Skeletal muscle satellite cell (primary cell): ENCODE measurements at regions not wholly inside any gene's neighbourhood (a gene's known extent, or its start where the extent isn't known, plus 50 kb on each side); places are given as distances from the start of the nearest gene placed in this dataset.

ENCODE experiments used
- H3K27me3 ChIP-seq: 2 replicates; pipeline ENCODE4 v1.7.0; 2013; ENCODE audit warnings: low read length; ENCODE audit not compliant: control insufficient read depth, insufficient read depth
- H3K36me3 ChIP-seq: 2 replicates; pipeline ENCODE4 v1.7.0; 2013; ENCODE audit warnings: mild to moderate bottlenecking, control low read depth, low read length; ENCODE audit not compliant: insufficient read depth
- H3K4me1 ChIP-seq: 2 replicates; pipeline ENCODE4 v1.7.0; 2013; ENCODE audit warnings: low read length; ENCODE audit not compliant: control insufficient read depth, insufficient read depth
- H3K4me2 ChIP-seq: 2 replicates; pipeline ENCODE4 v1.7.0; 2013; ENCODE audit warnings: mild to moderate bottlenecking, low read length
- H3K4me3 ChIP-seq: 2 replicates; pipeline ENCODE4 v1.7.0; 2013; ENCODE audit warnings: low read length
- H3K9ac ChIP-seq: 2 replicates; pipeline ENCODE4 v1.7.0; 2013; ENCODE audit warnings: mild to moderate bottlenecking, low read depth, low read length, moderate library complexity
- H3K9me3 ChIP-seq: replicated peaks from 2 replicates; pipeline ENCODE4 v1.7.0; 2013; ENCODE audit warnings: mild to moderate bottlenecking, control low read depth, low read length

GRCh38 chr12:4206470-4206869 is 67.1 kb upstream of the CCND2 start:
- Histone ChIP-seq H3K4me3 (no peak overlapping the region), H3K4me2 (no peak overlapping the region), H3K27me3 (peaks cover 4% of the 10 kb centered on the region), H3K36me3 (no peaks in the 10 kb centered on the region), H3K9me3 (no peaks in the 10 kb centered on the region), H3K9ac (no peak overlapping the region), H3K4me1 (no peaks in the 10 kb centered on the region)

GRCh38 chr12:4203772-4204376 is 69.7 kb upstream of the CCND2 start:
- H3K4me1 ChIP-seq, result no peaks in the 10 kb centered on the region
- no peak overlapping the region for H3K4me2 ChIP-seq
- no peaks in the 10 kb centered on the region for H3K9me3 ChIP-seq
- no peaks in the 10 kb centered on the region for H3K36me3 ChIP-seq
- H3K9ac ChIP-seq, result no peak overlapping the region
- no peak overlapping the region for H3K4me3 ChIP-seq
- no peaks in the 10 kb centered on the region for H3K27me3 ChIP-seq

DNA sequence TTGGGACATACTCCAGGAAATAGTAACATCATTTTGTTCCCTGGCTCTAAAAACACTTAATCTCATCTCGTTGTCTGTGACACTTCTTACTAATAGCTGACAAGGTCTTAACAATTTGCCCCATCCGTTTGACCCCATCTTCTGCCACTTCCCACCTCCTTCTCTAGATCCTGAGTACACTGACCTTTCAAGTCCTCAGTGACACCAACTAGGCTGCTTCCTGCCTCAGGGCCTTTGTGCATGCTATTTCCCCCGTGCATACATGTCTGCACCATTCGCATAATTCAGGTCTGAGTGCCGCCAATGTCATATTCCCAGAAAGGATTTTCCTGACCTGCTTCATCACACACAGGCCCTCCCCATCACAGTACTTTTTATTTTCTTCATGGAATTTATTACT is 70.6 kb upstream of the CCND2 start:
- no peak overlapping the region for H3K4me2 ChIP-seq
- no peak overlapping the region for H3K4me3 ChIP-seq
- no peaks in the 10 kb centered on the region for H3K36me3 ChIP-seq
- H3K27me3 ChIP-seq, result no peaks in the 10 kb centered on the region
- H3K9me3 ChIP-seq, result peaks cover 4% of the 10 kb centered on the region
- no peak overlapping the region for H3K9ac ChIP-seq
- no peaks in the 10 kb centered on the region for H3K4me1 ChIP-seq

DNA sequence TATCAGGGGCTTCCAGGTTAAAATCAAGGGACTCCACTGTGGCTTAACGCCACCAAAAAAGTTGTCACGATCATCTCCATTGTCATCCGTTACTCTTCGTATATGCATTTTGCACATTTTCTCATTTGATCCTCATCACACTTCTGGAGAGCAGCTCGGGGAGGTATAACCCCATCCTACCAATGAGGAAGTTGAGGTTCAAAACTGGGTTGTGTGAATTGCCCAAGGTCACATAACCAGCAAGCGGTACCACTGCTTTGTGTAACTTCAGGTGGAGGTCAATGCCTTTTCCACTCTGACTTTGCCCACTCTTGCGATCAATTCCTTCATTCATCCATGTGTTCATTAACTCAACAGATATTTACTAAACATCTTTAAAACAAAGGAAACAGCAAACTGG is 71.1 kb upstream of the CCND2 start:
- H3K4me1 ChIP-seq, result no peaks in the 10 kb centered on the region
- no peak overlapping the region for H3K9ac ChIP-seq
- H3K9me3 ChIP-seq, result peaks cover 4% of the 10 kb centered on the region
- no peak overlapping the region for H3K4me2 ChIP-seq
- no peaks in the 10 kb centered on the region for H3K27me3 ChIP-seq
- H3K36me3 ChIP-seq, result no peaks in the 10 kb centered on the region
- no peak overlapping the region for H3K4me3 ChIP-seq

GRCh38 chr12:4201333-4202100 is 72.0 kb upstream of the CCND2 start:
- Histone ChIP-seq H3K4me3 (no peak overlapping the region), H3K27me3 (no peaks in the 10 kb centered on the region), H3K9ac (no peak overlapping the region), H3K4me1 (no peaks in the 10 kb centered on the region), H3K9me3 (peaks cover 4% of the 10 kb centered on the region), H3K4me2 (no peak overlapping the region), H3K36me3 (no peaks in the 10 kb centered on the region)

DNA sequence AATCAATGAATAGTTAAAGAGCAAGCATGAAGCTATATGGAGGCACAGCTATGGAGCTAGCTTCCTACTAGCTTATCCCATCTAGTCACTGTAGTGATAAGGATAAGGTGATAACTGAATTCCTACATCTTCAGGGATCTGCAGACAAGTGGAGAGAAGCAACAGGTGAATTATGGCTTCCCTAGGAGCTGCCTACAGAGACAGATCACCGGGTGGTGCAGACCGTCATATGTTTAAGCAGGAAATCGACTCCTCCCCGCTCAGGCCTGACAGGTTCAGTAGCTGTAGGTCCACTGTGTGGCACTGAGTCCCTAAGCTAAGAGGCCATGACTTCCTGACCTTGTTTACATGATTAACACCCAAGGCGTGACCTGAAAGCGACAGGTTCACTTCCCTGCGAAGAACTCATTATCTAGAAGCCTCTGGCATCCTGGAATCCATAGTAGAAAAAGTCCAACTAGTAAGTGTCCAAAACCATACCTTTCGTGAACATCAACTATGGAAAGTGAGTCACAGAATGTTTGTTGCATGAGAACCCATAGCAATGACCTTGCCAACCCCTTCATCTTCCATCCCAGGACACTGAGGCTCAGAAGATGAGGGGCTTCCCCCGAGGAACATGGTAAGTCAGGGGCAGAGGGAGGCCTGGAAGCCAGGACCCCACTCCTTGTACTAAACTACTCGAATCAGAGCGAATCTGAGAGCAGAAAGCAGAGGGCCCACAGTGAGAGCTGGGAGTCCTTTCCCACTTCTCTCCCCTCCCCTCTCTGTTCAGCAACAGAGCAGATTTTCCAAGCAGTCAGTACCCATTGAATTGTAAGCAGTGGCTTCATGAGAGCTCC is 75.4 kb upstream of the CCND2 start:
- H3K4me3 ChIP-seq, result no peak overlapping the region
- H3K4me1 ChIP-seq, result no peaks in the 10 kb centered on the region
- no peak overlapping the region for H3K4me2 ChIP-seq
- H3K9me3 ChIP-seq, result peaks cover 4% of the 10 kb centered on the region
- no peak overlapping the region for H3K9ac ChIP-seq
- no peaks in the 10 kb centered on the region for H3K36me3 ChIP-seq
- H3K27me3 ChIP-seq, result no peaks in the 10 kb centered on the region

DNA sequence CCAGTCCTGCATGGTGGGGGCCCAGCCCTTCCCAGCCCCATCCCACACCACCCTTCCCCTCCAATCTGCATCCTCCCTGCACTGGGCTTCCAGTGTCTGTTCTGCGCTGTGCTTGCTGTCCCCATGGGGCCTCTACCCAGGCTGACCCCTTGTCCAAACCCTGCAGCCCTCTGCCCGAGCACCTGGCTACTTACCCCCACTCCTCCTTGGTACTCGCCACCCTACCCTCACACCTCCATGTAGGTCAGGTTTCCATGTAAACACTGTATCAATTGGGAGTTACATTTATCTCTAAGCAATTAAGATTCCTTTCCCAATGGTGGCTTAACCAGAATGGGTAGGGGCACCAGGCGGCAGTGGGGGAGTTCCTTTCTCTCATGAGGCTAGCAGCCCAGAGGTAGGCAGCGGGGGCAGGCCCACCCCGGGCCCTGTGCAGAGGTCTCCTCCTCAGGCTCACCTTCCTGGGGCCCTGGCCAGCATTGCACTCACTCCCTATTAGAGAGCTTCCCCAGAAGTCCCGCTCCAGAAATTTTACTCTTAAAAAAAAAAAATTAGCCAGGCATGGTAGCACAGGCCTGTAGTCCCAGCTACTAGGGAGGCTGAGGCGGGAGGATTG is 76.6 kb upstream of the CCND2 start:
- peaks cover 4% of the 10 kb centered on the region for H3K9me3 ChIP-seq
- H3K36me3 ChIP-seq, result no peaks in the 10 kb centered on the region

DNA sequence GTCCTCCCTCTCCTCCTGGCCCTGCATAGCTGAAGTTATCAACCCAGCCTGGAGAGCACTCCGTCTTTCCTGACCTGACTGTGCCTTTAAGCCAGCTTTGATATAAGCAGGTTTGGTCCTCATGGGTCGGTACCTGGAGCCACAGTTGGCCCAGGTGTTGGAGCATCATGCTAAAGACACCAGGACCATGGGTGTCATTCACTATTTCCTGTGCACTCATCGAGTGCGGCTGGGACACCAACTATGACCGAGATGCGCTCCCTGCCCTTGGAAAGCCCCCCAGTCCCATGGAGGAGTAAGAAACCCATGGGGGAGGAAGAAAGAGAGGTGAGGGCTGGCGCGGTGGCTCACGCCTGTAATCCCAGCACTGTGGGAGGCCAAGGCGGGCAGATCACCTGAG is 78.9 kb upstream of the CCND2 start:
- no peak overlapping the region for H3K4me3 ChIP-seq
- no peaks in the 10 kb centered on the region for H3K27me3 ChIP-seq
- no peak overlapping the region for H3K4me2 ChIP-seq
- H3K4me1 ChIP-seq, result no peaks in the 10 kb centered on the region
- peaks cover 4% of the 10 kb centered on the region for H3K9me3 ChIP-seq
- H3K36me3 ChIP-seq, result no peaks in the 10 kb centered on the region
- H3K9ac ChIP-seq, result no peak overlapping the region

More for the DNA sequence above, 76.6 kb upstream of the CCND2 start:
- Histone ChIP-seq H3K4me2 (no peak overlapping the region), H3K4me1 (no peaks in the 10 kb centered on the region), H3K9ac (no peak overlapping the region), H3K4me3 (no peak overlapping the region), H3K27me3 (no peaks in the 10 kb centered on the region)

- H3K9me3 ChIP-seq, result peaks cover 4% of the 10 kb centered on the region
- H3K27me3 ChIP-seq, result no peaks in the 10 kb centered on the region
- H3K4me1 ChIP-seq, result no peaks in the 10 kb centered on the region
- no peak overlapping the region for H3K4me3 ChIP-seq
- no peak overlapping the region for H3K4me2 ChIP-seq
- no peak overlapping the region for H3K9ac ChIP-seq
- no peaks in the 10 kb centered on the region for H3K36me3 ChIP-seq
Measured at GRCh38 chr12:4193821-4194220, 79.7 kb upstream of the CCND2 start.

DNA sequence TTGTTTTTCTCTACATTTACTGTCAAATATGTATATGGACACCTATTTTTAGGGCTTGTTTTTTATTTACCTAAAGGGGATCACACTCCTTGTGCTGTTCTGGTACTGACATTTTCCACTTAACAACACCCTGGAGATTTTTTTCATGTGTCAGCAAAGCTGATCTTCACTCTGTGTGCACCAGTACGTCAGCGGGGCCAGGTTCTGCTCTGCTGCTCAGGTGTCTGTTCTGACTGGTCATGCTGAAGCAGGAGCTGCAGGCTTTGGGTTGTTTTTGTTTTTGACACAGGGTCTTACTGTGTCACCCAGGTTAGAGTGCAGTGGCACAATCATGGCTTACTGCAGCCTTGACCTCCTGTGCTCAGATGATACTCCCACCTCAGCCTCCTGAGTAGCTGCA is 81.9 kb upstream of the CCND2 start:
- H3K9me3 ChIP-seq, result no peaks in the 10 kb centered on the region
- no peak overlapping the region for H3K9ac ChIP-seq
- no peaks in the 10 kb centered on the region for H3K4me1 ChIP-seq
- H3K27me3 ChIP-seq, result no peaks in the 10 kb centered on the region
- H3K36me3 ChIP-seq, result no peaks in the 10 kb centered on the region
- H3K4me3 ChIP-seq, result no peak overlapping the region
- no peak overlapping the region for H3K4me2 ChIP-seq

DNA sequence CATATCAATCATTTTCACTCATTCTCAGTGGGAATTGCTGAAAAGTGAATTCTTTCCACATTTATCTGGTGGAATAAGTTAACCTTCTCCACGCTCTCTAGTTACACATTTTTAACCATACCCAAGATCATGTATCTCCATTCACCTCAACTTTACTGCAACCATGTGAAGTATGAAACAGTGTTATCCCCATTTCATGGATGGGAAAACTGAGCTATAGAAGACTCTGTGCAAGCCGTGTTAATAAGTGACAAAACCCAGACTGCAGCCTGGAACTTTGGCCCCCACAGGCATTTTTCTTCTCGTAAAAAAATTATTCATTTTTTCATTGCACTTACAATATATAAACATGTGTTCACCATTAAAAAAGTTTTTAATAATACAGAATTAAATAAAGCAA is 82.4 kb upstream of the CCND2 start:
- Histone ChIP-seq H3K9ac (no peak overlapping the region), H3K4me3 (no peak overlapping the region), H3K4me1 (no peaks in the 10 kb centered on the region), H3K27me3 (no peaks in the 10 kb centered on the region), H3K9me3 (no peaks in the 10 kb centered on the region), H3K4me2 (no peak overlapping the region), H3K36me3 (no peaks in the 10 kb centered on the region)
